ENCODE measurements at regions not wholly inside any gene's neighbourhood (a gene's known extent, or its start where the extent isn't known, plus 50 kb on each side); places are given as distances from the start of the nearest gene placed in this dataset.

GRCh38 chr2:2795438-2796091, 464.5 kb upstream of the MYT1L start:
- no peak for TF ChIP-seq CTCF (conservative IDR thresholded peaks at IDR 0.05; ENCODE audit: low read length)
- H3K4me3 ChIP-seq (ENCODE audit: low read length): no peak overlapping the region
- DNase-seq (ENCODE audit: low read depth): no peak

GRCh38 chr2:2793925-2794560, 463.0 kb upstream of the MYT1L start:
- no peak for TF ChIP-seq CTCF (conservative IDR thresholded peaks at IDR 0.05; ENCODE audit: low read length)
- no peak for DNase-seq (ENCODE audit: low read depth)
- no peak overlapping the region for H3K4me3 ChIP-seq (ENCODE audit: low read length)

GRCh38 chr2:2793514-2793913, 462.4 kb upstream of the MYT1L start:
- no peak overlapping the region for H3K4me3 ChIP-seq (ENCODE audit: low read length)
- no peak for DNase-seq (ENCODE audit: low read depth)
- no peak for TF ChIP-seq CTCF (conservative IDR thresholded peaks at IDR 0.05; ENCODE audit: low read length)

GRCh38 chr2:2791606-2792005, 460.5 kb upstream of the MYT1L start:
- DNase-seq (ENCODE audit: low read depth): no peak
- TF ChIP-seq CTCF (conservative IDR thresholded peaks at IDR 0.05; ENCODE audit: low read length): no peak
- no peak overlapping the region for H3K4me3 ChIP-seq (ENCODE audit: low read length)

GRCh38 chr2:2791031-2791430, 460.0 kb upstream of the MYT1L start:
- no peak for TF ChIP-seq CTCF (conservative IDR thresholded peaks at IDR 0.05; ENCODE audit: low read length)
- H3K4me3 ChIP-seq (ENCODE audit: low read length): no peak overlapping the region
- DNase-seq (ENCODE audit: low read depth): no peak

- no peak overlapping the region for H3K4me3 ChIP-seq (ENCODE audit: low read length)
- no peak for TF ChIP-seq CTCF (conservative IDR thresholded peaks at IDR 0.05; ENCODE audit: low read length)
- DNase-seq (ENCODE audit: low read depth): no peak
Measured at GRCh38 chr2:2788076-2788475, 457.0 kb upstream of the MYT1L start.

GRCh38 chr2:2787301-2787907, 456.3 kb upstream of the MYT1L start:
- no peak overlapping the region for H3K4me3 ChIP-seq (ENCODE audit: low read length)
- TF ChIP-seq CTCF (conservative IDR thresholded peaks at IDR 0.05; ENCODE audit: low read length): no peak
- no peak for DNase-seq (ENCODE audit: low read depth)

Data from AG10803 (cell line).